Urothelium cell line (cell line): ENCODE measurements at regions not wholly inside any gene's neighbourhood (a gene's known extent, or its start where the extent isn't known, plus 50 kb on each side); places are given as distances from the start of the nearest gene placed in this dataset.
A peak's percentile ranks its signal among the peaks of the same experiment; 100 is the strongest.

Experiments
- DNase-seq: peaks from one replicate; pipeline ENCODE4 v3.0.0; 2011; ENCODE audit warnings: low spot score, mixed read lengths
- FAIRE-seq: peaks from 2 replicates; lab custom pipeline; 2011; peaks lifted over from hg19 to GRCh38; lab: Jason Lieb, UNC

- DNase-seq (no peak), FAIRE-seq (no peak)
Observed at GRCh38 chrX:45894864-45895645, 650.2 kb downstream of the ZNF674 start.

GRCh38 chrX:45889471-45889870, 655.8 kb downstream of the ZNF674 start:
- no peak for FAIRE-seq
- peak; percentile 44 for DNase-seq

DNA sequence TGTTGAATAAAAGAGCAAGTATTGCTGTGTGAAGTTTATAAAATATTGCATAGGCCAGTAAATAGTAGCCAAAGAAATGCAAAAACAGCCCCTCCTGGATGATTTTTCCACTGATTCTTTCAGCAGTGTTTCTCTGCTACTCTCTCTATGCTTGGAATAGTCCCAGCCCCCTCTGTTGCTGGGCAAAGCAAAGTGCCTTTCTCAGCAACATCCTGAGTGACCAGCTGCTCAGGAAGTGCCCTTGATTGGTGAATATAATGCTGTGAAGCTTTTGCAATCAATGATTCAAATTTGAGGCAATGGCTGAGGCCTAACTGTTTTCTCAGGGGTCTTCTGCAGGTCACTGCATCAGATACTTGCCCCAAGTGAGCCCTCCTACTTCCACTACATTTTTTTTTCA, 656.7 kb downstream of the ZNF674 start:
- DNase-seq (no peak), FAIRE-seq (no peak)

- FAIRE-seq (no peak), DNase-seq (no peak)
Observed at GRCh38 chrX:45885931-45886330, 659.3 kb downstream of the ZNF674 start.

DNA sequence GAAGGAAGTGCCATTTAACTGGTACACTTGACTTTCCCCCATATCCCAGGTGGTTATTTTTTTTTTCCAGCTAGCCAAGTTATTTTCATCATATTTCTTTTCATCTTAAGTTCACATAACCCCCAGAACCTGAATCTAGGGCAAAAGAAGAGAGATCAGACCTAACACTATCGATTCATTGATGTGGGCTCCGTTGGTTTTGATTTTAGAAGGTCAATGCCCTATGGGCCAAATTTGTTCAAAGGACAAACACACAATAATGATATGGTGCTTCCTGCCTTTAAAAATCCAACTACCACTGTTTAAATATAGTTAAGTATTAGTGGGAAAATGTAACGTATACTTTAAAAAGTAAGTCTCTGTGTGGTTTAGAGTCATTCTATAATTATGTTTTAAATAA, 665.7 kb downstream of the ZNF674 start:
- no peak for DNase-seq
- no peak for FAIRE-seq

DNA sequence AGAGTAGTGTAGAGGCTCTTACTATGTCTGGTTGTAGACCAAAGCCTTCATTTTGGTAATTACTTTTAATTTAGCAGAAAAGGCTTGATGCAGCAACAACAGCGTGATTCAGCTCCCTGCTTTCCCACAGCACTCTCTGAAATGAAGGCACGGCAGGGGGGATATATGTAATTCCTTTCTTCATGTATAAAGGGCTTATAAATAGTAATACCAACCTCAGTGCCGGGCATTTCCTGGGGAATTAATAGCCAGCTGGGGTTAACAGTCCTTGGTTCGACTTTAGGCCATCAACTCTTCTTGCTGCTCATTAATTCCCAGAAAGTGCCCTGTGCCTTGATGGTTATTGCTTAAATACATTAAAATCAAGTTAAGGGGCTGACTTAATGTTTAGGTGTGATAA, 669.0 kb downstream of the ZNF674 start:
- FAIRE-seq: no peak
- no peak for DNase-seq

GRCh38 chrX:45873781-45874180, 671.4 kb downstream of the ZNF674 start:
- DNase-seq (no peak), FAIRE-seq (no peak)

DNA sequence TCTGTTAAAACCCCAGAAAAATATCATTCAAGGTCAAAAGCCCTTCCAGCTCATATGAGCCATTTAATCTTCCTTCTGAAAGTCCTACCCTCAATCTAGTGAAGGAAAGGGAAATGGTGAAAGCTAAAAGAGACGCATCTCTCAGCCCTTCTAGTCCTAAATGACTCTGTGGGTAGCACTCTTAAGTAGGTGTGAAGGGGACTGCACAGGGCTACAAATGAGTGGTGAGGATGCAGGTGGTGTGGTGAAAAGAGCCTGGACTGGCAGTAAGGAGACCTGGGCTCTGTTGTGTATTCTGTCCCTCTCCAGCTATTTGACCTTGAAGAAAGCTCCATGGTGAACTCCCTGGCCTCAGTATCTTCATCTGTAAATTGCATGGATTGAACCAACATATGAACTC, 671.8 kb upstream of the DIPK2B start:
- no peak for DNase-seq
- FAIRE-seq: no peak

- no peak for FAIRE-seq
- no peak for DNase-seq
Observed at GRCh38 chrX:45868425-45868824, 667.7 kb upstream of the DIPK2B start.

GRCh38 chrX:45862801-45863200, 662.1 kb upstream of the DIPK2B start:
- DNase-seq: no peak
- FAIRE-seq: no peak

- FAIRE-seq: no peak
- no peak for DNase-seq
Observed at GRCh38 chrX:45860450-45860849, 659.8 kb upstream of the DIPK2B start.

GRCh38 chrX:45859407-45859806, 658.7 kb upstream of the DIPK2B start:
- no peak for DNase-seq
- no peak for FAIRE-seq

GRCh38 chrX:45852884-45853283, 652.2 kb upstream of the DIPK2B start:
- no peak for DNase-seq
- no peak for FAIRE-seq

DNA sequence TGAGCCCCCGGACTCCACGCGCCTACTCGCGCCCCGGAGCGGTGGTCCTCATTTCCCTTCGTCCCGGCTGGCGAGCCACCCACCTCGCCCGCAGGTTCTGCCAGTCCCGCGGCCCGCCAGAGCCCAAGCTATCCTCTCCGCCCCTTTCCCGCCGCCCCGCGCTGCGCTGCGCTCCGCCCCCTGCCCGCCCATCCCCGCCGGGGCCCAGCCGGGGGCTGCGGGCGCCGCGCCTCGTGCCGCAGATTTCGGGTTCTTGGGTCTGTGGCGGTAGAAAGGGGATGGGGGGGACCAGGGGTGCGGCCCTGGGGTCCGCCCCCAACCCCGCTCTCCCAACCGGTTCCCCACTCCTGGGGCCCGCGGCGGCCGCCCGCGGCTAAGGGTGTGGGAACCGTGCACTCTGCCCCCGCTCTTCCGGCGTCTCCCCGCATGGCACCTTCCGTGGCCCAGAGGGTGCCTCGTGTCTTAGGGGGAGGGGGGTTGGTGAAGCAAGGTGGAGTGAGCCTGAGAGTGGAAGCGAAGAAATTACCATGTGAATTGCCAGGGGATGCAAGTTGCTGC, 650.8 kb upstream of the DIPK2B start:
- FAIRE-seq (no peak), DNase-seq (no peak)

- no peak for DNase-seq
- no peak for FAIRE-seq
Observed at GRCh38 chrX:45850775-45851433, 650.2 kb upstream of the DIPK2B start.

- no peak for DNase-seq
- FAIRE-seq: no peak
Observed at GRCh38 chrX:45850197-45850774, 649.6 kb upstream of the DIPK2B start.

- peak; percentile 62 for DNase-seq
- no peak for FAIRE-seq
Observed at GRCh38 chrX:45849261-45849862, 648.7 kb upstream of the DIPK2B start.

DNA sequence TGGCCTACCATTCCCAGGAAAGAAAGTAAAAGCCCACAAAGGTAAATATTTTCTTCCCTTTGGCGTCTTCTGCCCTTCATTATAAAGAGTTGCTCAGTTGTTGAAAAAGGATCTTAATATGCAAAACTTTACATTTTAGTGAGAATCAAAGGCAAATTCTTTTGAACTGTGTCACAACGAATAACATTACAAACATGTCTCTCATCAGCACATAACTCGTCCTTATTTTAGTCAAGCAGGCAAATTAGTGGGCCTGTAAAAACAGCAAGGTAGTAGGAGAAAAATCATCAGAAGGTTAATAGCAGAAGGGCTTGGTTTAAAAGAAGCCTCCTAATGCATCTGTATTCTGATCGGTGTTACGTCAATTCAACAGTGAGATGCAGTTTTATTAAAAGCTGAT, 647.3 kb upstream of the DIPK2B start:
- DNase-seq (no peak), FAIRE-seq (no peak)

DNA sequence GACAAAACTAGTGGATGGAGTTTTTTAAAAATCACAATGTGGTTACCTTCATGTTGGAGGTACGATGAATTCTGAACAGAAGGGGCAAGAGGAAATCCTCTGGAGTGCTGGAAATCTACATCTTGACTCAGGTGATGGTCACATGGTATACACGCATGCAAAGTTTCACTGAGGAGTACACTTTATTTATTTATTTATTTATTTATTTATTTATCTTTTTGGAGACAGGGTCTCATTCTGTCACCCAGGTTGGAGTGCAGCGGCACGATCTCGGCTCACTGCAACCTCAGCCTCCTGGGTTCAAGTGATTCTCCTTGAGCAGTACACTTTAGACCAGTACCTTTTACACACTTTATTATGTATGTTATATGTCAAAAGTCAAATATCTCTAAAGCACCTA, 645.7 kb upstream of the DIPK2B start:
- FAIRE-seq (no peak), DNase-seq (no peak)

DNA sequence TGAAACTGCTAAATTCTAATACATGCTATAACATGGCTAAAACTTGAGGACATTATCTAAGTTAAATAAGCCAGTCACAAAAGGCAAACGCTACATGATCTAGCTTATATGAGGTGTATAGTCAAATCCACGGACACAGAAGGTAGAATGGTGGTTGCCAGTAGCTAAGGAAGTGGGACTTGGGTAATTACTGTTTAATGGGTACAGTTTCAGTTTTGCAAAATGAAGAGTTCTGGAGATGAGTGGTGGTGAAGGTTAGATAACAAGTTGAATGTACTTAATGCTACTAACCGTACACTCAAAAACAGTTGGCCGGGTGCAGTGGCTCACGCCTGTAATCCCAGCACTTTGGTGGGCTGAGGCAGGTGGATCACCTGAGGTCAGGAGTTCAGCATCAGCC, 644.5 kb upstream of the DIPK2B start:
- no peak for FAIRE-seq
- DNase-seq: no peak

DNA sequence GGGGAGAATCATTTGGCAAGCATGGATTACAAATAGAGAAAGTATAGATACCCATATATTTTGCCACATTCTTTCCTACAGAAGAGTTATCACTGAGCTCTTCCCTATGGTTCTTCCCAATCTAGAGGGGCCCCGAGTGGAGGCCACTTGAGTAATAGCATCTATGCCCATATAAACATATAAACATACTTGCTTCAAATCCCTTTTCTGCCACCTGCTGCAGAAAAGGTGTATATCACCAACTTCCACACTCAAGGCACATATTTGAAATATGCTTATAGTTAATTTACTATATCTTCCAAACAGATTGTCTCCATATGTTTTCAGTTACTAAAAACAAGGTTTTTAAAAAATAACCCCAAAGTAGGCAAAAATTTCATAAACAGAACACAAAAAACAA, 642.8 kb upstream of the DIPK2B start:
- DNase-seq (no peak), FAIRE-seq (no peak)

GRCh38 chrX:45842926-45843315, 642.2 kb upstream of the DIPK2B start:
- FAIRE-seq: no peak

More at GRCh38 chrX:45842926-45843315, 642.2 kb upstream of the DIPK2B start:
- no peak for DNase-seq
